HPDE6-E6E7 (cell line): ENCODE measurements at regions not wholly inside any gene's neighbourhood (a gene's known extent, or its start where the extent isn't known, plus 50 kb on each side); places are given as distances from the start of the nearest gene placed in this dataset.
"Not testable (repeated sequence)": the region's sequence is repeated elsewhere in the genome, so short reads cannot be mapped to it uniquely, and the experiment has no call there.

Experiments
- DNase-seq: peaks from one replicate; pipeline ENCODE4 v3.0.0; 2011; ENCODE audit warnings: missing footprints; ENCODE audit errors: extremely low spot score

- no peak for DNase-seq
These were observed 97.8 kb upstream of the ZBED5 start for GRCh38 chr11:10955616-10956015.

- DNase-seq: no peak
These were observed 96.3 kb upstream of the ZBED5 start for GRCh38 chr11:10954184-10954583.

- DNase-seq: no peak
These were observed 95.0 kb upstream of the ZBED5 start for GRCh38 chr11:10952872-10953271.

- DNase-seq: not testable (repeated sequence)
These were observed 90.1 kb upstream of the ZBED5 start for GRCh38 chr11:10947935-10948334.

- no peak for DNase-seq
These were observed 88.2 kb upstream of the ZBED5 start for GRCh38 chr11:10946072-10946471.

GRCh38 chr11:10945196-10945595 lies 87.3 kb upstream of the ZBED5 start:
- DNase-seq: no peak

- no peak for DNase-seq
These were observed 86.1 kb upstream of the ZBED5 start for GRCh38 chr11:10943968-10944367.

- DNase-seq: no peak
These were observed 84.8 kb upstream of the ZBED5 start for GRCh38 chr11:10942620-10943019.

GRCh38 chr11:10941871-10942270 lies 84.0 kb upstream of the ZBED5 start:
- DNase-seq: no peak

GRCh38 chr11:10941414-10941813 lies 83.6 kb upstream of the ZBED5 start:
- DNase-seq: no peak

- no peak for DNase-seq
These were observed 81.0 kb upstream of the ZBED5 start for GRCh38 chr11:10938650-10939387.

GRCh38 chr11:10938231-10938630 lies 80.4 kb upstream of the ZBED5 start:
- DNase-seq: no peak

GRCh38 chr11:10937385-10937771 lies 79.5 kb upstream of the ZBED5 start:
- DNase-seq: no peak

- no peak for DNase-seq
These were observed 79.0 kb upstream of the ZBED5 start for GRCh38 chr11:10936626-10937384.

GRCh38 chr11:10935015-10935559 lies 77.2 kb upstream of the ZBED5 start:
- DNase-seq: no peak

- no peak for DNase-seq
These were observed 76.5 kb upstream of the ZBED5 start for GRCh38 chr11:10934293-10934860.

- DNase-seq: peak; percentile 87
These were observed 75.8 kb upstream of the ZBED5 start for GRCh38 chr11:10933455-10934292.

- no peak for DNase-seq
These were observed 75.1 kb upstream of the ZBED5 start for GRCh38 chr11:10932976-10933375.

GRCh38 chr11:10931761-10932670 lies 74.2 kb upstream of the ZBED5 start:
- DNase-seq: peak; percentile 26

GRCh38 chr11:10930972-10931760 lies 73.3 kb upstream of the ZBED5 start:
- DNase-seq: peak; percentile 32
